Heart left ventricle (tissue), 16 donors: ENCODE measurements at regions not wholly inside any gene's neighbourhood (a gene's known extent, or its start where the extent isn't known, plus 50 kb on each side); places are given as distances from the start of the nearest gene placed in this dataset.

Experiments used
- ATAC-seq, 4 donors: fragments of 200-7000 bp; cut with Tn5 transposase; one replicate each; pipeline ENCODE4 v1.9.1; 2020 to 2022; ENCODE audit warnings: moderate library complexity in 4 of 4, mild to moderate bottlenecking in 3 of 4, moderate number of reproducible peaks in 1 of 4
- DNase-seq, 5 donors: peaks; one replicate each; pipeline ENCODE4 v3.0.0-alpha.2; 2020
- H3K27ac ChIP-seq, 12 donors: fragments of 200-600 bp; sonication (generic) in 4 of 12; one replicate each; pipeline versions ENCODE4 v1.5.0 to v1.8.0; 2016 to 2022; ENCODE audit warnings: mild to moderate bottlenecking in 2 of 12
- H3K27me3 ChIP-seq, 9 donors: fragments of 200-600 bp; sonication (generic) in 2 of 9; one replicate each; pipeline versions ENCODE4 v1.5.1 to v1.8.0; 2016 to 2022; ENCODE audit warnings: mild to moderate bottlenecking in 3 of 9
- H3K36me3 ChIP-seq, 9 donors: fragments of 200-600 bp; sonication (generic) in 2 of 9; one replicate each; pipeline versions ENCODE4 v1.5.0 to v1.8.0; 2018 to 2022; ENCODE audit warnings: mild to moderate bottlenecking in 2 of 9
- H3K4me1 ChIP-seq, 12 donors: fragments of 200-600 bp; sonication (generic) in 4 of 12; one replicate each; pipeline versions ENCODE4 v1.5.0 to v1.8.0; 2016 to 2022; ENCODE audit warnings: mild to moderate bottlenecking in 3 of 12
- H3K4me3 ChIP-seq, 12 donors: fragments of 200-600 bp; sonication (generic) in 4 of 12; one replicate each; pipeline versions ENCODE4 v1.5.0 to v1.8.0; 2017 to 2022; ENCODE audit warnings: mild to moderate bottlenecking in 9 of 12, moderate library complexity in 4 of 12
- H3K9me3 ChIP-seq, 12 donors: fragments of 200-600 bp; sonication (generic) in 4 of 12; one replicate each; pipeline versions ENCODE4 v1.5.0 to v1.8.0; 2016 to 2022; ENCODE audit warnings: mild to moderate bottlenecking in 1 of 12
- POLR2A ChIP-seq, 2 donors: fragments of 450-650 bp; IDR thresholded peaks; one replicate each; pipeline ENCODE4 v1.6.1; 2017; ENCODE audit warnings: antibody characterized with exemption in 2 of 2, mild to moderate bottlenecking in 2 of 2, moderate library complexity in 2 of 2
- WGBS, 4 donors: extraction: QIAGEN DNeasy Blood & Tissue Kit in 2 of 4; methylation state at CpG; one replicate each; pipeline versions ENCODE4 v1.1.5 to v1.1.7; 2013 to 2018; 5-methylcytosine and 5-hydroxymethylcytosine counted together
- intact Hi-C, 10 donors: fragments of 100-400 bp; cut with DNase I; formaldehyde crosslinking; loops; one replicate each; pipeline versions ENCODE4 v1.11.1 to v1.14.2; 2022
- TF ChIP-seq, protein P1 (sequence below), 12 donors: fragments of 200-600 bp; sonication (generic) in 4 of 12; IDR thresholded peaks; one replicate each; pipeline versions ENCODE4 v1.5.0 to v1.8.0; 2018 to 2022; ENCODE audit warnings: antibody characterized with exemption in 12 of 12, mild to moderate bottlenecking in 5 of 12
- donor health status: ischemic (EF 13 %, LVEDD 7.1; RV severe dilation, severe dysfunction).
- donor health status: healthy with polysubstance abuse.
- donor health status: DM: no; HTN: yes; CAD: no.
- donor health status: DM: no; HTN: no; CAD: no.
- donor health status: ischemic (EF 25% LVEDD 6.9; RV normal size, moderate dysfunction).
- donor health status: ischemic (EF 25% LVEDD 5.7; RV mildly dilated, moderate dysfunction).
- donor health status: healthy.
- donor health status: DM: yes; HTN: yes; CAD: no.
- donor health status: ischemic (EF 35%, LVEDD 5.7; RV mildly dilated, moderate dysfunction).
- donor health status: nonischemic (EF 11% LVEDD 7.7; RV severe dilation, severe dysfunction).
- donor health status: DM: yes; HTN: yes; CAD: no.
- donor health status: PGD.
- donor health status: ischemic (EF 29% LVEDD 5.4; RV normal size, mild dysfunction).
- donor health status: nonischemic (EF 23%, LVEDD 6.1; RV moderate dilation, normal function).

DNA sequence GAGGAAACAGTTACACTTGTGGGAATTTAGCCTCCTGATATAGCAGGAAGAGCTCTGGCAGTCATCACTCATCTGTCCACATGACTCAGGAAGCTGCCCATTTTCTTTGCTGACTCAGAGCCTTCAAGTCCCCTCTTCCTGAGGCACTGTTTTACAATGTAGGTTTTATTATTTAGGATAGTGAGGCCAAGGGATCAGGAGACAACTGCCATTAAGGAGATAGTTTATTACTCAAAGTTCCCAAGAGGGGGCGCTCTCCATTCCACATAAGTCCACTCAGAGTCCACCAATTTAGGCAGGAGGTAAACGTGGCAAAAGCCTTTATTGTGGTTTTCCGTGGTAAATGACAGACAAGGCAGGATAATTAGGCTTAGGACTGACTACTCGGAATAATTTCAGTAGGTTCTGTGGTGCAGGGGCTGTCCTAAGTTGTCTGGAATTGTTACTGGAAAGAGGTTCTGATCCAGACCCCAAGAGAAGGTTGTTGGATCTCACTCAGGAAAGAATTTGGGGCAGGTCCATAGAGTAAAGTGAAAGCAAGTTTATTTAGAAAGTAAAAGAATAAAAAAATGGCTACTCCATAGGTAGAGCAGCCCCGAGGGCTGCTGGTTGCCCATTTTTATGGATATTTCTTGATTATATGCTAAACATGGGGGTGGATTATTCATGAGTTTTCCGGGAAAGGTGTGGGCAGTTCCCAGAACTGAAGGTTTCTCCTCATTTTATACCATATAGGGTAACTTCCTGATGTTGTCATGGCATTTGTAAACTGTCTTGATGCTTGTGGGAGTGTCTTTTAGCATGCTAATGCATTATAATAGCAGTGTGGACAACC is 96.0 kb upstream of the RAB40AL start:
- H3K4me1 ChIP-seq: no peaks in the 10 kb centered on the region
- TF ChIP-seq POLR2A (IDR thresholded peaks at IDR 0.05): no peak
- TF ChIP-seq, protein P1, sequence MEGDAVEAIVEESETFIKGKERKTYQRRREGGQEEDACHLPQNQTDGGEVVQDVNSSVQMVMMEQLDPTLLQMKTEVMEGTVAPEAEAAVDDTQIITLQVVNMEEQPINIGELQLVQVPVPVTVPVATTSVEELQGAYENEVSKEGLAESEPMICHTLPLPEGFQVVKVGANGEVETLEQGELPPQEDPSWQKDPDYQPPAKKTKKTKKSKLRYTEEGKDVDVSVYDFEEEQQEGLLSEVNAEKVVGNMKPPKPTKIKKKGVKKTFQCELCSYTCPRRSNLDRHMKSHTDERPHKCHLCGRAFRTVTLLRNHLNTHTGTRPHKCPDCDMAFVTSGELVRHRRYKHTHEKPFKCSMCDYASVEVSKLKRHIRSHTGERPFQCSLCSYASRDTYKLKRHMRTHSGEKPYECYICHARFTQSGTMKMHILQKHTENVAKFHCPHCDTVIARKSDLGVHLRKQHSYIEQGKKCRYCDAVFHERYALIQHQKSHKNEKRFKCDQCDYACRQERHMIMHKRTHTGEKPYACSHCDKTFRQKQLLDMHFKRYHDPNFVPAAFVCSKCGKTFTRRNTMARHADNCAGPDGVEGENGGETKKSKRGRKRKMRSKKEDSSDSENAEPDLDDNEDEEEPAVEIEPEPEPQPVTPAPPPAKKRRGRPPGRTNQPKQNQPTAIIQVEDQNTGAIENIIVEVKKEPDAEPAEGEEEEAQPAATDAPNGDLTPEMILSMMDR (IDR thresholded peaks at IDR 0.05): peak in 1 of 12 donors; percentile 12
- WGBS, 4 donors: 68 to 85% (median 82%) methylated on average over 6 of the region's 6 CpGs
- no peak overlapping the region for H3K4me3 ChIP-seq
- H3K27me3 ChIP-seq: no peaks in the 10 kb centered on the region
- ATAC-seq (no peak), DNase-seq (no peak)
- H3K27ac ChIP-seq: no peak overlapping the region
- no peaks in the 10 kb centered on the region for H3K9me3 ChIP-seq
- intact Hi-C loops: no loop called here
- peaks cover 0 to 6% (median 0%) of the 10 kb centered on the region in 9 donors for H3K36me3 ChIP-seq

DNA sequence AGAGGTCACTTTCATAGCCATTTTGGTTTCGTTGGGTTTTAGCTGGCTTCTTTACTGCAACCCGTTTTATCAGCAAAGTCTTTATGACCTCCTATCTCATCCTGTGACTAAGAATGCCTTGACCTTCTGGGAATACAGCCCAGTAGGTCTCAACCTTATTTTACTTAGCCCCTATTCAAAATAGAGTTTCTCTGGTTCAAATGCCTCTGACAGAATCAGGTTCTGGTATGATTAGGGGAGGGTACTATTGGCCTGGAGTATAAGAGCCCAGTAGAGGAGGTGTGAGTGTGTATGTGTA is 95.4 kb upstream of the RAB40AL start:
- WGBS, 4 donors: 29 to 53% (median 35%) methylated on average over 2 of the region's 2 CpGs
- Histone ChIP-seq H3K4me3 (no peak overlapping the region), H3K9me3 (no peaks in the 10 kb centered on the region), H3K27me3 (no peaks in the 10 kb centered on the region), H3K36me3 (peaks cover 0 to 12% (median 0%) of the 10 kb centered on the region in 9 donors), H3K4me1 (no peaks in the 10 kb centered on the region), H3K27ac (no peak overlapping the region)
- intact Hi-C loops: no loop called here
- TF ChIP-seq, protein P1 (IDR thresholded peaks at IDR 0.05): no peak
- no peak for TF ChIP-seq POLR2A (IDR thresholded peaks at IDR 0.05)
- DNase-seq (no peak), ATAC-seq (no peak)

DNA sequence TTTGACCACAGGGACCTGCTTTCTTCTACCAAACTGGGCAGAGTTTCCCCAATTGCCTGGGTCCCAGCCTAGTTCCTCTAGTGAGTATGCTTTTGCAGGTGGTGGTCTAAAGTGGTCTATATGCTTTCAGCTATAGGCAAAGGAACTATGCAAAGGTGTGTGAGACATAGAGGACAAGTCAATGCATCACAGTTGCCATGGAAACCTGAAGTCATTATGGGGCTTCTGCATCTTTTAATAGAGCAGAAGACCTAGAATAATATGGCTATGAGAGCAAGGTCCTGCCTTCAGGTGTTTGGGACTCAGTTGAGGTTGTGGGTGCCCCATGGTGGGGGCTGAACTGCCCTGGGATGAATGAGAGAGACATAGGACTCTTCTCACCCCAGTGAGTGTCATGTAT is 92.1 kb upstream of the RAB40AL start:
- Histone ChIP-seq H3K4me3 (no peak overlapping the region), H3K27ac (no peak overlapping the region), H3K36me3 (peaks cover 0 to 17% (median 0%) of the 10 kb centered on the region in 9 donors), H3K4me1 (no peaks in the 10 kb centered on the region), H3K9me3 (no peaks in the 10 kb centered on the region), H3K27me3 (no peaks in the 10 kb centered on the region)
- no peak for ATAC-seq
- intact Hi-C loops: no loop called here
- no peak for DNase-seq
- TF ChIP-seq, protein P1 (IDR thresholded peaks at IDR 0.05): no peak
- no peak for TF ChIP-seq POLR2A (IDR thresholded peaks at IDR 0.05)

DNA sequence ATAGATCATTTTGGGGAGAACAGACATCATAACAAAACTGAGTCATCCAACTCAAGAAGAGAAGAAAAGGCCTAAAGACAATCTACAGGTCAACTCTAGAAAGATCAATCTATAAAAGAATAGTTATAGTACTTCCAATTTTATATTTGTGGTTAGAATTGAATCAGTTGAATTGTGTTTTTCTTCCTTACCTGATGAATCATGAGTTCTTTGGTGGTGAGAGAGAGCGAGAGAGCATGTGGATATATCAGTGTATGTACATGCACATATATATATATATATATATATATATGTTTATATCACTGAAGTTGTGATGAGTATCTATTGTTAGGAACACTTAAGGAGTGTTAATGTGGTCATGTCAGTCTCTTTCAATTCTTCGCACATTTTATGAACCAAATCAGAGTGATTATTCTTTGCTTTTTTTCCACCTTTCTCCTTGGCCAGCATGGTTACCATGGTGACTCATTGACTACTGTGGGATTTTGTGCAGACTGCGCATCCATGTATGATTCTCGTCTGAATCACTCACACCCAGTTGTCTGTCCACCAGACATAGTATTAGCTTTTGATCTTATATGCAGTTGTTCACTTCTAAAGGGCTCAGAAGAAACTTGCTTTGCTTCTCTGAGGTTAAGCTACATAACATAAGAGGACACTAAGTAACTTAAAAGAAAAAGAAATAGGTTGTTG is 90.4 kb upstream of the RAB40AL start:
- Histone ChIP-seq H3K4me1 (no peaks in the 10 kb centered on the region), H3K9me3 (no peaks in the 10 kb centered on the region), H3K36me3 (peaks cover 0 to 17% (median 0%) of the 10 kb centered on the region in 9 donors), H3K4me3 (no peak overlapping the region), H3K27ac (no peak overlapping the region), H3K27me3 (no peaks in the 10 kb centered on the region)
- DNase-seq: no peak
- intact Hi-C loops: no loop called here
- WGBS, 4 donors: 78 to 97% (median 90%) methylated on average over 4 of the region's 4 CpGs
- TF ChIP-seq, protein P1 (IDR thresholded peaks at IDR 0.05): no peak
- no peak for TF ChIP-seq POLR2A (IDR thresholded peaks at IDR 0.05)
- ATAC-seq: no peak
